Right lobe of liver (tissue), 4 donors: ENCODE measurements at regions not wholly inside any gene's neighbourhood (a gene's known extent, or its start where the extent isn't known, plus 50 kb on each side); places are given as distances from the start of the nearest gene placed in this dataset.

ENCODE experiments used
- CTCF ChIP-seq, 4 donors: fragments of 200-600 bp in 3 of 4; fragments of 450-650 bp in 1 of 4; IDR thresholded peaks; one replicate each; pipeline versions ENCODE4 v1.5.1 to v1.8.0; 2016 to 2022; ENCODE audit warnings: antibody characterized with exemption in 4 of 4, mild to moderate bottlenecking in 2 of 4
- POLR2A ChIP-seq: fragments of 450-650 bp; IDR thresholded peaks from one replicate; pipeline ENCODE4 v1.6.1; 2017; ENCODE audit warnings: antibody characterized with exemption, mild to moderate bottlenecking
- donor health status: DM: no; HTN: no; CAD: no.
- donor health status: DM: no; HTN: no; CAD: no.
- donor health status: DM: no; HTN: yes; CAD: no.

GRCh38 chr7:124366118-124366517, 333.3 kb upstream of the TMEM229A start:
- no peak for TF ChIP-seq CTCF (IDR thresholded peaks at IDR 0.05)
- TF ChIP-seq POLR2A: no peak
